ENCODE measurements at regions not wholly inside any gene's neighbourhood (a gene's known extent, or its start where the extent isn't known, plus 50 kb on each side); places are given as distances from the start of the nearest gene placed in this dataset.

- no peaks in the 10 kb centered on the region for H3F3A ChIP-seq (ENCODE audit: low read length, unreplicated experiment)
- no peak for TF ChIP-seq EZH2phosphoT487 (IDR thresholded peaks at IDR 0.05; ENCODE audit: borderline replicate concordance, low read length)
- no peak for TF ChIP-seq EZH2 (IDR thresholded peaks at IDR 0.05; ENCODE audit: low read length, unreplicated experiment)
- TF ChIP-seq, protein P1, sequence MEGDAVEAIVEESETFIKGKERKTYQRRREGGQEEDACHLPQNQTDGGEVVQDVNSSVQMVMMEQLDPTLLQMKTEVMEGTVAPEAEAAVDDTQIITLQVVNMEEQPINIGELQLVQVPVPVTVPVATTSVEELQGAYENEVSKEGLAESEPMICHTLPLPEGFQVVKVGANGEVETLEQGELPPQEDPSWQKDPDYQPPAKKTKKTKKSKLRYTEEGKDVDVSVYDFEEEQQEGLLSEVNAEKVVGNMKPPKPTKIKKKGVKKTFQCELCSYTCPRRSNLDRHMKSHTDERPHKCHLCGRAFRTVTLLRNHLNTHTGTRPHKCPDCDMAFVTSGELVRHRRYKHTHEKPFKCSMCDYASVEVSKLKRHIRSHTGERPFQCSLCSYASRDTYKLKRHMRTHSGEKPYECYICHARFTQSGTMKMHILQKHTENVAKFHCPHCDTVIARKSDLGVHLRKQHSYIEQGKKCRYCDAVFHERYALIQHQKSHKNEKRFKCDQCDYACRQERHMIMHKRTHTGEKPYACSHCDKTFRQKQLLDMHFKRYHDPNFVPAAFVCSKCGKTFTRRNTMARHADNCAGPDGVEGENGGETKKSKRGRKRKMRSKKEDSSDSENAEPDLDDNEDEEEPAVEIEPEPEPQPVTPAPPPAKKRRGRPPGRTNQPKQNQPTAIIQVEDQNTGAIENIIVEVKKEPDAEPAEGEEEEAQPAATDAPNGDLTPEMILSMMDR (conservative IDR thresholded peaks at IDR 0.05; ENCODE audit: low read depth, low read length): no peak
- H3K9ac ChIP-seq (ENCODE audit: low read length): no peak overlapping the region
- no peaks in the 10 kb centered on the region for H3K79me2 ChIP-seq (ENCODE audit: low read length)
- H3K36me3 ChIP-seq (ENCODE audit: low read depth, low read length): no peaks in the 10 kb centered on the region
- ChIA-PET POLR2A (ENCODE audit: unreplicated experiment) (no interaction called here), CTCF (no interaction called here)
- no peak overlapping the region for H3K4me2 ChIP-seq (ENCODE audit: low read length)
- 0 out of 2 replicates have a peak, but pooled peaks cover 3% of the 10 kb centered on the region for H3K27me3 ChIP-seq (ENCODE audit: low read length)
- H3K9me3 ChIP-seq (ENCODE audit: low read length): no peaks in the 10 kb centered on the region
- H2AFZ ChIP-seq (ENCODE audit: low read length): no peak overlapping the region
- no peaks in the 10 kb centered on the region for H4K20me1 ChIP-seq (ENCODE audit: low read length)
- no peak for DNase-seq
- H3K4me3 ChIP-seq (ENCODE audit: low read length): no peak overlapping the region
- BruUV-seq (replicated peaks): no TSS peak
- H3K4me1 ChIP-seq (ENCODE audit: insufficient read depth, low read length): no peaks in the 10 kb centered on the region
- H3K9me2 ChIP-seq (replicated peaks; ENCODE audit: low read length): no peaks in the 10 kb centered on the region
- intact Hi-C loops (cut with micrococcal nuclease): no loop called here
- no peak for ATAC-seq
- no peak overlapping the region for H3K27ac ChIP-seq (ENCODE audit: low read length)
These were observed 457.7 kb downstream of the BRD1 start for GRCh38 chr22:49369726-49370626.

DNA sequence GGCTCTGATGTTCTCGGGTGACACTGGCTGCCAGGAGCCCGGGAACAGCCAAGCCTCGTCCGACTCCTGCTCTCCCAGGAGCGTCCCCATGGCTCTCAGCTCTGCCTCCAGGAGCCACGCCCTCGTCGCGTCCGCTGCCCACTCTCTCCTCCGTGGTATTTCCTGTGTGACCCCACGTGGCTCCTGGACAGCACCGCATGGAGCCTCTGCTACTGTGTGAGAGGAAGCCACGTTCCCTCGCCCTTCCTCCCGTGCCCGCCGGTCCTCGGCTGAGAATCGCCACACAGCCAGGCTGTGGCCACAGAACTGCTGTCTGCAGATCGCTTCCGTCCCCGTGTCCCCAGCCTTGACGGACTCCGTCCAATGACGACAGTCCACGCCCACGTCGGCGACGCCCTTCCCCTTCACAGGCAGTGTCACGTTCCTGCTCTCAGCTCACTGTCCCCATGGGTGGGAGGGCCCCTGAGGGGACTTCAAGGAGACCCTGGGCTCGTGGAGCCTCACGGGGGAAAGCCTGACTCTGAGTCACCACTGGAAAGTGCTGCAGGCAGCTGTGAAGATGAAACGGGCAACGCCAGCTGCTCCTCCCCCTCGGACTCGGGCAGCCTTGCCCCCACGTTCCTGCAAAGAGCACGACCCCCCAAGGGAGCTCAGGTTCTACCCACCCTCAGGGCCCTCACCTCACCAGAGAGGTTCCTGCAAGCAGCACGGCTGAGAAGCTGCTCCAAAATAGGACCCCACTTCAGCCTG lies 458.5 kb downstream of the BRD1 start:
- ChIA-PET CTCF (no interaction called here), POLR2A (ENCODE audit: unreplicated experiment) (no interaction called here)
- intact Hi-C loops (cut with micrococcal nuclease): no loop called here
- Histone ChIP-seq H4K20me1 (ENCODE audit: low read length) (no peaks in the 10 kb centered on the region), H3F3A (ENCODE audit: low read length, unreplicated experiment) (no peaks in the 10 kb centered on the region), H3K4me2 (ENCODE audit: low read length) (no peak overlapping the region), H3K27ac (ENCODE audit: low read length) (no peak overlapping the region), H3K9me3 (ENCODE audit: low read length) (no peaks in the 10 kb centered on the region), H3K9me2 (replicated peaks; ENCODE audit: low read length) (no peaks in the 10 kb centered on the region), H2AFZ (ENCODE audit: low read length) (no peak overlapping the region), H3K4me3 (ENCODE audit: low read length) (no peak overlapping the region), H3K4me1 (ENCODE audit: insufficient read depth, low read length) (no peaks in the 10 kb centered on the region), H3K36me3 (ENCODE audit: low read depth, low read length) (no peaks in the 10 kb centered on the region), H3K27me3 (ENCODE audit: low read length) (no peaks in the 10 kb centered on the region), H3K9ac (ENCODE audit: low read length) (no peak overlapping the region), H3K79me2 (ENCODE audit: low read length) (no peaks in the 10 kb centered on the region)
- no peak for DNase-seq
- TF ChIP-seq EZH2 (IDR thresholded peaks at IDR 0.05; ENCODE audit: low read length, unreplicated experiment): no peak
- TF ChIP-seq, protein P1 (conservative IDR thresholded peaks at IDR 0.05; ENCODE audit: low read depth, low read length): no peak
- no peak for TF ChIP-seq EZH2phosphoT487 (IDR thresholded peaks at IDR 0.05; ENCODE audit: borderline replicate concordance, low read length)
- no peak for ATAC-seq
- no TSS peak for BruUV-seq (replicated peaks)

Measured in PC-3 (cell line).